Endodermal cell (in vitro differentiated cells): ENCODE measurements at regions not wholly inside any gene's neighbourhood (a gene's known extent, or its start where the extent isn't known, plus 50 kb on each side); places are given as distances from the start of the nearest gene placed in this dataset.
"Not testable (repeated sequence)": the region's sequence is repeated elsewhere in the genome, so short reads cannot be mapped to it uniquely, and the experiment has no call there.

Experiments
- DNase-seq: peaks from one replicate; pipeline ENCODE4 v3.0.0-alpha.2; 2017
- H3K27ac ChIP-seq: 2 replicates; pipeline ENCODE4 v1.5.1; 2013; ENCODE audit warnings: mild to moderate bottlenecking, low read depth, low read length, moderate library complexity
- H3K27me3 ChIP-seq: 2 replicates; pipeline ENCODE4 v1.6.1; 2013; ENCODE audit warnings: mild to moderate bottlenecking, low read length, moderate library complexity; ENCODE audit not compliant: insufficient read depth, control insufficient read depth, poor library complexity, severe bottlenecking
- H3K36me3 ChIP-seq: 2 replicates; pipeline ENCODE4 v1.7.0; 2013; ENCODE audit warnings: mild to moderate bottlenecking, low read length, moderate library complexity; ENCODE audit not compliant: control insufficient read depth, insufficient read depth
- H3K4me1 ChIP-seq: one replicate; pipeline ENCODE4 v1.7.0; 2013; ENCODE audit warnings: low read length; ENCODE audit not compliant: control insufficient read depth, insufficient read depth
- H3K4me3 ChIP-seq: 2 replicates; pipeline ENCODE4 v1.5.1; 2013; ENCODE audit warnings: mild to moderate bottlenecking, low read length, moderate library complexity
- H3K9ac ChIP-seq: 2 replicates; pipeline ENCODE4 v1.6.1; 2013; ENCODE audit warnings: mild to moderate bottlenecking, low read length, moderate library complexity; ENCODE audit not compliant: poor library complexity, severe bottlenecking; ENCODE audit errors: extremely low read depth
- H3K9me3 ChIP-seq: 2 replicates; pipeline ENCODE4 v1.6.1; 2013; ENCODE audit warnings: mild to moderate bottlenecking, low read length, moderate library complexity; ENCODE audit not compliant: control insufficient read depth
- H3K27ac Mint-ChIP-seq: 2 replicates; pipeline ENCODE4 v1.8.0; 2020; ENCODE audit warnings: mixed read lengths
- H3K27me3 Mint-ChIP-seq: 2 replicates; pipeline ENCODE4 v1.8.0; 2021; ENCODE audit warnings: mild to moderate bottlenecking, mixed read lengths; ENCODE audit not compliant: insufficient read depth
- H3K36me3 Mint-ChIP-seq: 2 replicates; pipeline ENCODE4 v1.8.0; 2020; ENCODE audit warnings: low read depth, mixed read lengths
- H3K4me1 Mint-ChIP-seq: 2 replicates; pipeline ENCODE4 v1.8.0; 2020; ENCODE audit warnings: mixed read lengths
- H3K4me3 Mint-ChIP-seq: 2 replicates; pipeline ENCODE4 v1.8.0; 2020; ENCODE audit warnings: mild to moderate bottlenecking, moderate library complexity, mixed read lengths
- H3K9me3 Mint-ChIP-seq: 2 replicates; pipeline ENCODE4 v1.8.0; 2020; ENCODE audit warnings: mild to moderate bottlenecking, mixed read lengths
- WGBS, 2 experiments: methylation state at CpG; one replicate each; pipeline versions ENCODE4 v1.1.5 to v1.1.7; 2013; ENCODE audit warnings: missing lambda C conversion rate in 2 of 2, mixed read lengths in 1 of 2; ENCODE audit not compliant: insufficient coverage in 1 of 2, insufficient read length in 1 of 2; 5-methylcytosine and 5-hydroxymethylcytosine counted together
- TF ChIP-seq, protein P1 (sequence below): fragments of 200-600 bp; sonication (generic); conservative IDR thresholded peaks from 2 replicates; pipeline ENCODE4 v1.5.0; 2021; ENCODE audit warnings: antibody characterized with exemption, mild to moderate bottlenecking

DNA sequence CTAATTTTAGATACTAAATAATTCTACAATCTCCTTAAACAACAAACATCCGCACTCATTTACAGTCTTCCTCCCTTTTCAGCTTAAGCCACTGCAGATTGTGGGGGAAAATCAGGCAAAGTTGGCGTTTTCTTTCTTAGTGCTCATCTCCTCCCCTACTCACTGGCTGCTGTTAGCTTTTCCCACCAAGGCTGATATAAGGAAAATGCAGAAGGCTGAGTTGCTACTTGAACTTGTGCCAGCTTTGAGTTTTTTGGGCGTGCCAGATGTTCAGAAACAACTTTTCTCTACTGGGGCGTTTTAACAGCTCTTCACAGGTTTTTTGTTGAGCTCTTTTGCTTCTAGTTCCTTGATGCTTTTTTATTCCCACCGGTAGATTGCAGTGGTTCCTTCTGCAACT lies 222.0 kb downstream of the PYDC2 start:
- no peaks in the 10 kb centered on the region for H3K9me3 ChIP-seq
- Mint-ChIP-seq H3K4me1 (no peaks in the 10 kb centered on the region), H3K4me3 (no peak overlapping the region), H3K9me3 (peaks cover 2% of the 10 kb centered on the region), H3K36me3 (no peaks in the 10 kb centered on the region), H3K27me3 (no peaks in the 10 kb centered on the region), H3K27ac (no peak overlapping the region)
- no peak overlapping the region for H3K9ac ChIP-seq
- H3K27ac ChIP-seq: no peak overlapping the region
- DNase-seq: no peak
- H3K4me1 ChIP-seq: no peaks in the 10 kb centered on the region
- no peaks in the 10 kb centered on the region for H3K27me3 ChIP-seq
- H3K36me3 ChIP-seq: no peaks in the 10 kb centered on the region
- TF ChIP-seq, protein P1, sequence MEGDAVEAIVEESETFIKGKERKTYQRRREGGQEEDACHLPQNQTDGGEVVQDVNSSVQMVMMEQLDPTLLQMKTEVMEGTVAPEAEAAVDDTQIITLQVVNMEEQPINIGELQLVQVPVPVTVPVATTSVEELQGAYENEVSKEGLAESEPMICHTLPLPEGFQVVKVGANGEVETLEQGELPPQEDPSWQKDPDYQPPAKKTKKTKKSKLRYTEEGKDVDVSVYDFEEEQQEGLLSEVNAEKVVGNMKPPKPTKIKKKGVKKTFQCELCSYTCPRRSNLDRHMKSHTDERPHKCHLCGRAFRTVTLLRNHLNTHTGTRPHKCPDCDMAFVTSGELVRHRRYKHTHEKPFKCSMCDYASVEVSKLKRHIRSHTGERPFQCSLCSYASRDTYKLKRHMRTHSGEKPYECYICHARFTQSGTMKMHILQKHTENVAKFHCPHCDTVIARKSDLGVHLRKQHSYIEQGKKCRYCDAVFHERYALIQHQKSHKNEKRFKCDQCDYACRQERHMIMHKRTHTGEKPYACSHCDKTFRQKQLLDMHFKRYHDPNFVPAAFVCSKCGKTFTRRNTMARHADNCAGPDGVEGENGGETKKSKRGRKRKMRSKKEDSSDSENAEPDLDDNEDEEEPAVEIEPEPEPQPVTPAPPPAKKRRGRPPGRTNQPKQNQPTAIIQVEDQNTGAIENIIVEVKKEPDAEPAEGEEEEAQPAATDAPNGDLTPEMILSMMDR: no peak
- 90 to 93% methylated on average over 5 of the region's 5 CpGs for WGBS, 2 experiments
- H3K4me3 ChIP-seq: no peak overlapping the region

- Mint-ChIP-seq H3K36me3 (peaks cover 8% of the 10 kb centered on the region), H3K4me1 (no peaks in the 10 kb centered on the region), H3K27ac (no peak overlapping the region), H3K27me3 (no peaks in the 10 kb centered on the region), H3K9me3 (peaks cover 14% of the 10 kb centered on the region), H3K4me3 (no peak overlapping the region)
- Histone ChIP-seq H3K4me3 (no peak overlapping the region), H3K36me3 (no peaks in the 10 kb centered on the region), H3K9ac (no peak overlapping the region), H3K27me3 (no peaks in the 10 kb centered on the region), H3K4me1 (no peaks in the 10 kb centered on the region), H3K9me3 (peaks cover 11% of the 10 kb centered on the region), H3K27ac (no peak overlapping the region)
- TF ChIP-seq, protein P1: no peak
- DNase-seq: no peak
Observed at GRCh38 chr3:191686626-191687025, 225.7 kb downstream of the PYDC2 start.

- no peak overlapping the region for H3K27ac ChIP-seq
- Mint-ChIP-seq H3K27ac (no peak overlapping the region), H3K9me3 (peaks cover 14% of the 10 kb centered on the region), H3K36me3 (peaks cover 8% of the 10 kb centered on the region), H3K4me3 (no peak overlapping the region), H3K4me1 (peaks cover 3% of the 10 kb centered on the region), H3K27me3 (no peaks in the 10 kb centered on the region)
- DNase-seq: peak; percentile 65
- TF ChIP-seq, protein P1: no peak
- no peak overlapping the region for H3K9ac ChIP-seq
- H3K27me3 ChIP-seq: no peaks in the 10 kb centered on the region
- no peaks in the 10 kb centered on the region for H3K4me1 ChIP-seq
- H3K4me3 ChIP-seq: peak overlapping the region; percentile 38
- peaks cover 11% of the 10 kb centered on the region for H3K9me3 ChIP-seq
- 51 to 62% methylated on average over 2 to 5 of the region's 6 CpGs for WGBS, 2 experiments
- no peaks in the 10 kb centered on the region for H3K36me3 ChIP-seq
Observed at GRCh38 chr3:191688756-191689433, 227.9 kb downstream of the PYDC2 start.

- H3K27ac Mint-ChIP-seq, H3K4me1 ChIP-seq, DNase-seq, H3K27ac ChIP-seq, H3K27me3 Mint-ChIP-seq, H3K36me3 Mint-ChIP-seq, H3K36me3 ChIP-seq, H3K4me3 ChIP-seq, H3K27me3 ChIP-seq, H3K4me3 Mint-ChIP-seq, H3K9ac ChIP-seq: not testable (repeated sequence)
- H3K9me3 ChIP-seq: peaks cover 11% of the 10 kb centered on the region
- Mint-ChIP-seq H3K4me1 (peaks cover 16% of the 10 kb centered on the region), H3K9me3 (peaks cover 14% of the 10 kb centered on the region)
- 71 to 92% methylated on average over 1 to 2 of the region's 3 CpGs for WGBS, 2 experiments
Observed at GRCh38 chr3:191691184-191691583, 230.2 kb downstream of the PYDC2 start.
